Parathyroid adenoma (tissue), 2 donors: ENCODE measurements at regions not wholly inside any gene's neighbourhood (a gene's known extent, or its start where the extent isn't known, plus 50 kb on each side); places are given as distances from the start of the nearest gene placed in this dataset.

Experiments used
- H2AFZ ChIP-seq: fragments of 300-600 bp; sonication (generic); one replicate; pipeline ENCODE4 v1.7.0; 2017; ENCODE audit warnings: antibody characterized with exemption, mild to moderate bottlenecking
- H3K27ac ChIP-seq: fragments of 300-600 bp; sonication (generic); one replicate; pipeline ENCODE4 v1.7.0; 2017
- H3K27me3 ChIP-seq: fragments of 300-600 bp; sonication (generic); one replicate; pipeline ENCODE4 v1.7.0; 2017; ENCODE audit warnings: low read length; ENCODE audit not compliant: control insufficient read depth, insufficient read depth
- H3K36me3 ChIP-seq: fragments of 300-600 bp; sonication (generic); one replicate; pipeline ENCODE4 v1.7.0; 2017; ENCODE audit warnings: low read length; ENCODE audit not compliant: control insufficient read depth, insufficient read depth
- H3K4me1 ChIP-seq: fragments of 300-600 bp; sonication (generic); one replicate; pipeline ENCODE4 v1.7.0; 2017; ENCODE audit warnings: control low read depth
- H3K4me2 ChIP-seq: fragments of 300-600 bp; sonication (generic); one replicate; pipeline ENCODE4 v1.7.0; 2017; ENCODE audit warnings: low read length
- H3K4me3 ChIP-seq: fragments of 300-600 bp; sonication (generic); one replicate; pipeline ENCODE4 v1.7.0; 2017; ENCODE audit warnings: low read depth, low read length
- H3K79me2 ChIP-seq: fragments of 300-600 bp; sonication (generic); one replicate; pipeline ENCODE4 v1.7.0; 2017; ENCODE audit warnings: control low read depth
- H3K9ac ChIP-seq: fragments of 300-600 bp; sonication (generic); one replicate; pipeline ENCODE4 v1.7.0; 2017; ENCODE audit warnings: mild to moderate bottlenecking
- H3K9me3 ChIP-seq: fragments of 300-600 bp; sonication (generic); one replicate; pipeline ENCODE4 v1.7.0; 2017; ENCODE audit warnings: low read length; ENCODE audit not compliant: control insufficient read depth
- CTCF ChIP-seq: fragments of 300-600 bp; sonication (generic); IDR thresholded peaks from one replicate; pipeline ENCODE4 v1.7.0; 2017; ENCODE audit warnings: antibody characterized with exemption, mild to moderate bottlenecking
- donor health status: primary hyperparathyroidism.

GRCh38 chr10:125379592-125379991, 219.2 kb upstream of the CTBP2 start:
- Histone ChIP-seq H3K9ac (no peak overlapping the region), H3K4me2 (no peak overlapping the region), H3K79me2 (no peaks in the 10 kb centered on the region), H3K27me3 (no peaks in the 10 kb centered on the region), H3K4me1 (no peaks in the 10 kb centered on the region), H3K27ac (no peak overlapping the region), H3K9me3 (no peaks in the 10 kb centered on the region), H2AFZ (no peak overlapping the region), H3K4me3 (no peak overlapping the region), H3K36me3 (no peaks in the 10 kb centered on the region)
- TF ChIP-seq CTCF: no peak

GRCh38 chr10:125377368-125377767, 217.0 kb upstream of the CTBP2 start:
- H3K27me3 ChIP-seq: no peaks in the 10 kb centered on the region
- no peaks in the 10 kb centered on the region for H3K79me2 ChIP-seq
- H3K36me3 ChIP-seq: no peaks in the 10 kb centered on the region
- no peak overlapping the region for H3K9ac ChIP-seq
- TF ChIP-seq CTCF: no peak
- no peak overlapping the region for H3K27ac ChIP-seq
- no peak overlapping the region for H2AFZ ChIP-seq
- no peak overlapping the region for H3K4me3 ChIP-seq
- H3K9me3 ChIP-seq: no peaks in the 10 kb centered on the region
- H3K4me1 ChIP-seq: no peaks in the 10 kb centered on the region
- no peak overlapping the region for H3K4me2 ChIP-seq

- Histone ChIP-seq H2AFZ (no peak overlapping the region), H3K4me2 (no peak overlapping the region)
- no peak for TF ChIP-seq CTCF
These were observed 214.8 kb upstream of the CTBP2 start for GRCh38 chr10:125375210-125375609.

GRCh38 chr10:125373546-125373945, 213.2 kb upstream of the CTBP2 start:
- H3K27me3 ChIP-seq: no peaks in the 10 kb centered on the region
- no peak overlapping the region for H3K4me3 ChIP-seq
- H2AFZ ChIP-seq: no peak overlapping the region
- H3K36me3 ChIP-seq: no peaks in the 10 kb centered on the region
- H3K9me3 ChIP-seq: no peaks in the 10 kb centered on the region
- no peaks in the 10 kb centered on the region for H3K4me1 ChIP-seq
- H3K27ac ChIP-seq: no peak overlapping the region
- no peaks in the 10 kb centered on the region for H3K79me2 ChIP-seq
- H3K9ac ChIP-seq: no peak overlapping the region
- TF ChIP-seq CTCF: no peak
- H3K4me2 ChIP-seq: no peak overlapping the region

More at GRCh38 chr10:125375210-125375609, 214.8 kb upstream of the CTBP2 start:
- H3K36me3 ChIP-seq: no peaks in the 10 kb centered on the region
- H3K27me3 ChIP-seq: no peaks in the 10 kb centered on the region
- H3K9me3 ChIP-seq: no peaks in the 10 kb centered on the region
- no peaks in the 10 kb centered on the region for H3K4me1 ChIP-seq
- H3K27ac ChIP-seq: no peak overlapping the region
- H3K9ac ChIP-seq: no peak overlapping the region
- no peak overlapping the region for H3K4me3 ChIP-seq
- H3K79me2 ChIP-seq: no peaks in the 10 kb centered on the region

GRCh38 chr10:125370578-125370977, 210.2 kb upstream of the CTBP2 start:
- Histone ChIP-seq H3K27ac (no peak overlapping the region), H3K9me3 (no peaks in the 10 kb centered on the region), H3K79me2 (no peaks in the 10 kb centered on the region), H3K4me2 (no peak overlapping the region), H3K4me1 (no peaks in the 10 kb centered on the region), H3K27me3 (no peaks in the 10 kb centered on the region), H3K4me3 (no peak overlapping the region), H2AFZ (no peak overlapping the region), H3K9ac (no peak overlapping the region), H3K36me3 (no peaks in the 10 kb centered on the region)
- no peak for TF ChIP-seq CTCF
